HG03378 (cell line): ENCODE measurements at regions not wholly inside any gene's neighbourhood (a gene's known extent, or its start where the extent isn't known, plus 50 kb on each side); places are given as distances from the start of the nearest gene placed in this dataset.
A peak's percentile ranks its signal among the peaks of the same experiment; 100 is the strongest.
"Not testable (repeated sequence)": the region's sequence is repeated elsewhere in the genome, so short reads cannot be mapped to it uniquely, and the experiment has no call there.

Experiments
- ATAC-seq: cut with Tn5 transposase; IDR thresholded peaks from one replicate; pipeline ENCODE4 v1.9.1; 2021; ENCODE audit warnings: mild to moderate bottlenecking, moderate library complexity; ENCODE audit not compliant: unreplicated experiment

DNA sequence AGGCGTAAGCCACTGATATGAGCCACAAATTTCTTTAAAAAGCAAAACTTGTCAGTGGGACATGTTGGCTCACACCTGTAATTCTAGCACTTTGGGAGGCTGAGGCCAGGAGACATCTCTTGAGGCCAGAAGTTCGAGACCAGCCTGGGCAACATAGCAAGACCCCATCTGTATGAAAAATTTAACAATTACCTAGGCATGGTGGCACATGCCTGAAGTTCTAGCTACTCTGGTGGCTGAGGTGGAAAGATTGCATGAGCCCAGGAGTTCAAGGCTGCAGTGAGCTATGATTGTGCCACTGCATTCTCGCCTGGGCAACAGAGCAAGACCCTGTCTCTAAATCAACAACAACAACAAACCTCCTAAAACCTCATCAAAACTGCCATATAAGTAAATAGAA is 147.6 kb upstream of the BARHL2 start:
- no peak for ATAC-seq

DNA sequence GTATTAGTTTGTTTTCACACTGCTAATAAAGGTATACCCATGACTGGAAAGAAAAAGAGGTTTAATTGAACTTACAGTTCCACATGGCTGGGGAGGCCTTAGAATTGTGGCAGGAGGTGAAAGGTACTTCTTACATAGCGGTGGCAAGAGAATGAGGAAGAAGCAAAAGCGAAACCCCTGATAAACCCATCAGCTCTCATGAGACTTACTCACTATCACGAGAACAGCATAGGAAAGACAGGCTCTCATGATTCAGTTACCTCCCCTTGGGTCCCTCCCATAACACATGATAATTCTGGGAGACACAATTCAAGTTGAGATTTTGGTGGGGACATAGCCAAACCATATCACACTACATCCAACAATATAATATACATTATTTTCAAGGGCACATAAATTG is 145.7 kb upstream of the BARHL2 start:
- ATAC-seq: no peak

DNA sequence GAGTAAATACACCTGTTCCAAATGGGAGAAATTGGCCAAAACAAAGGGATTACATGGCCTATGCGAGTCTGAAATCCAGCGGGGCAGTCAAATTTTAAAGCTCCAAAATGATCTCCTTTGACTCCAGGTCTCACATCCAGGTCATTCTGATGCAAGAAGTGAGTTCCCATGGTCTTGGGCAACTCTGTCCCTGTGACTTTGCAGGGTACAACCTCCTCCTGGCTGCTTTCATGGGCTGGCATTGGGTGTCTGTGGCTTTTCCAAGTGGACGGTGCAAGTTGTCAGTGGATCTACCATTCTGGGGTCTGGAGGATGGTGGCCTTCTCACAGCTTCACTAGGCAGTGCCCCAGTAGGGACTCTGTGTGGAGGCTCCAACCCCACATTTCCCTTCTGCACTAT is 144.3 kb upstream of the BARHL2 start:
- ATAC-seq: not testable (repeated sequence)

DNA sequence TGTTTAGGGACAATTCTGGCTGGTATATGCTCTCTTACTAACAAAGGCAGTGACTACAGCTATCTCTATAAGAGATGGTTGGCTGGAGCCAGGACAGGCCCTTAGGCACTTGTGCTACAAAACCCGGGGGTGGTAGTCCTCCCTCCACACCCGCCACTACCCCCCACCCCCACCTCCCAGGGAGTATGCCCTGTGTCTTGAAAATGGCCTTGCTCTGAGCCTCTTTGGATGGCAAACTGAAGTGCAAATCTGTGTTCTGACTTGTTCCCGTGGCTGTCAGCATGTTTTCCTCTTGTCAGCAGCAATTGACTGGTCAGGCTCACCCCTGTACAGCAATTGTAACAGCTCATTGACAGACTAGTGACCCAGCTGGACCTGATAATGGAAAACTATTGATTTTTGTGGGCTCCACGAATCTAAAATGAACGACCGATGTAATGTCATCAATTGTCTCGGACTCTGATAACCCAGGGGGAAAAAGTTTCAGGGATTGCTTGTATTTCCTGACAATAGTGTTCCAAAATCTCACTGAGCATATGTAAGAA is 139.4 kb upstream of the BARHL2 start:
- no peak for ATAC-seq

DNA sequence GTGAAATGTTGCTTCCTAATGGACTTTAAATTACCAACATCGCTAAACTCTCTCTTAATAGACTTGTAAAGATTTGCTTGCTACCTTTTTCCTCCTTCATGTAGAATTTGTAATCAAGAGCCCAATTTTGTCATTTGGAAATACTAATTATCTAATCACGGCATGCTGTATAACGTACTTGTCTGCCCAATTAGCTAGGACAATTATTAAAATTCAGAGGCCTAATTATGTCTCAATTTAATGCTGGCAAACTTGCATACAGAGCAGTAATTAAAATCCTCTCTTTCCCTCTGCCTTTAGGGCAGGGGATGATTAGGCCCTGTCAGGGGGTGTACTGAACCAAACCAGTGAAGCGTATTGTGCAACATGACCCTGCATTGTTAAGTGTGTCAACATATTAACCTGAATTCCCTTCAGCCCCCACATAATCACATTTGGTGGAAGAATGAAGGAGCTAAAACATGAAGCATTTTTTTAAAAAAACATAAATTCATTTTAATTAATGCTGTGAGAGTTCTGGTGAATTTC is 137.4 kb upstream of the BARHL2 start:
- ATAC-seq: no peak

DNA sequence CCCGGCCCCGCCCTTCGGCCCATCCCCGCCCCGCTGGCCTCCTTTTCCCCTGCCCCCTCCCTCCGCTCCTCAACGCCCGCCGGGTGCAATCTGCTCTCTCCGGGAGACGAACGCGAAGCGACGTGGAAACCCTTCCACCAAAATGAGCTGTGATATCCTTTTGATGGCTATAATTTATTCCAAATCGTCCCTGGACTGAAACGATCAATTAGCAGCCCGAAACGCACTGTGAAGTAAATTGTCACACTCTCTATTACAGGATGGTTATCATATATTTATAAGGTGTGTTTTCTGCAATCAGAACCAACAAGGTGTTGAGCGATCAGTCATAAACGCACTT is 134.6 kb upstream of the BARHL2 start:
- ATAC-seq: no peak

DNA sequence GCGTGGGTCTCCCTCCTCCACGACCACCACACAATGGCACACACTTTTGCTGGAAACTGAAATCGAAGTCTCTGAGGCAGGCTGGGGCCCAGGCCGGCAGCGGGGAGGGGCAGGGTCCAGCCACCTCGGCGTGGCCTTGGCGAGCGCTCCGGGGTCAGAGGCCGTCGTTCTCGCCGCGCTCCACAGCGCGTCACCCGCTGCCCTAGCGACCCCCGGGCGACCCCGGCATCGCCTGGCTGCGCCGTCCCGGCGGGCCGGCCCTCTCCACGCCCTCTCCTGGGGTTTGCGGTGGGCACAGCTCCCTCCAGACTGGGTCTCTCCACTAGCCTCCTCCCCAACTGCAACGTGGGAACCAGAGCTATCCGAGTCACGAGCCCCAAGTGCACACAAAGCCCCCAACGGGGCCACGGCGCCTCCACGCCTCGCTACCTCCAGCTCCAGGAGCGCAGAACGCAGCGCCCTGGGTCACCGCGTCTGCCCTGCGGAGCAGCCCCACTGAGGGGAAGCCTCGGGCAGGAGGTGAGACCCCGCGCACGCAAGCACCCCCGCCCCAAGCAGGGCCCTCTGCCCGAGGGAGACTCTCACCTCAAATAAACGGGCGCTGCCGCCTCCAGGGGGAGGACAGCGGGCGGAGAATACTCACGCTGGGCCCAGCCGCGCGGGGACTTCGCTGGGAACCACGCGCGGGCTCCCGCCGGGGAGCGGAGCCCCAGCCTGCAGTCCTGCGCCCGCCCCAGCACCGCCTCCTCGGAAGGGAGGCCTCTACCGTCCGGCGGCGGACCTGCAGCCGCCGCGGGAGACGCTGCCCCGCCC is 134.0 kb upstream of the BARHL2 start:
- ATAC-seq: peak; percentile 82

DNA sequence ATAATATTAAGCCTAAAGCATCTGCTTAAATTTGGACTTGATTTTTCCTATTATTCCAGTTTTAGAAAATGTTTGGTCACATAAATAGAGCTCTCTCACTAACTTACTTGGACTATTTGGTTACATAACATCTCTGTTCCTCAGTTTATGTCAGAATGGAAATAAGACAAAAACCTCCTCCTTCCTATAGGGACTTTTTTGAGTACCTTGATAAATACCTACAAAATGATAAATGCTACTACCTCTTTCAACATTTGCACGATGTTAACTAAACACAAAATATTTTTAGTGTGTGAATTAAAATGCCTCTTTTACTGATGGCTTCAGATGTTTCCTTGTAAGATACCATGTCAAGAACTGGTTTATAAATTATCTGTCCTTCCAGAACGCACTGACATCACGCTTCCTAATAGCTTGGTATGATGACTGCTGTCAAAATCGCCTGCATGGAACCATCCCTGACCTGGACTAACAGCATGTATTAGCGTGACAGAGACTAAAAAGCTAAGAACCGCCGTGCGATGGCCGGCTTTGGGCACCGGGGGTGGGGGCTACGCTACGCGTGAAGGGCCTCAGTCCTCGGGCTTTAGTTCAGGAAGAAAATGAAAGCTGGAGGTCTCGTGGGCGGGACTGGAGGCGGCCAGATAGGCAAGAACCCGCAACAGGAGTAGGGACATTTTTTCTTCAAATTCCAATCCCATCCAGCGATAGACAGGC is 133.2 kb upstream of the BARHL2 start:
- no peak for ATAC-seq

DNA sequence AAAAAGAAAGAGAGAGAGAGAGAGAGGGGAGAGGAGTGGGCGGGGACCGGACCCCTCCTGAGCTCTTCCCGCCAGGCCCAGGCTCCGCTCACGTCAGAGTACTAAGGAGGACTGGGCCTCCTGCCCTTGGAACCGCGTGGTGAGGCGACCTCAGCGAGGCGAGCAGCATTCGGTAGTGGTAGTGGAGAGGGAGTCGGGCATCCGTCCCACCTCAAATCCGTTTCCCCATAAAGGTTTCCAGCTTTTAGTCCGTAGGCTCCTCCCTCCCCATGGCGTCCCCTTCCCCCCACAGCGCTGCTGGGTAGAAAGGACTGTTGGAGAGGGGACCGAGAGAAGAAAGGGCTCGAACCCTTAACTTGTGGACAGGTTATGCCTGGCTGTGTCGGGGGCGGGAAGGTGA is 124.4 kb upstream of the BARHL2 start:
- ATAC-seq: no peak

DNA sequence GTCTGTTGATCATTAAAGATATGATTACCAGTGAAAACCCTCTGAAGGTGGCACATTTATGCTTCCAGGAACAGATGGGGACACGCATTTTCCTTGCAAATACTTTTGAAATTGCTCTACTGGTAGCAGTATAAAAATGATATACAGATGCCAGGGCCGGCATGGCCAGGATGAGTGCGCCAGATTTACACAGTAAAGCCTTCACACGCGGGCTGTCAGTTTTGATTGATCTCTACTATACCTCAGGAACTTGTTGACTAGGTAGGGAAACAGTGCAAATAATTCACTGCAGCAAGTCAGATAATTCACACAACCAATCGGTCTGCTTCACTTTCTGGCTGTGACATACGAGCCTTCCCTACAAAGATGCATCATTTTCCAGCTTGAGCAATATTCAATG is 123.2 kb upstream of the BARHL2 start:
- no peak for ATAC-seq

DNA sequence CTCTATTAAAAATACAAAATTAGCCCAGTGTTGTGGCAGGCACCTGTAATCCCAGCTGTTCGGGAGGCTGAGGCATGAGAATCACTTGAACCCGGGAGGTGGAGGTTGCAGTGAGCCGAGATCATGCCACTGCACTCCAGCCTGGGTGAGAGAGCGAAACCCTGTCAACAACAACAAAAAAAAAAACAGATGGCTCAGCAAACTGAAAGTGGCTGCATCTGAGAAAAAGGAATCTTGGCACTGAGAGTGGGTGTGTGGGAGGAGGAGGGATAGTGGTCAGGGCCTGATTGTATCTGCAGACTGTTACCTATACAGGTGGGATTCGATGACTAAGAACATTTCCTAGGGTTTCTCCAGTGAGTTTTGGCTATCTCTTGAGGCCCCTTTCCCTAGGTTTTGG is 122.2 kb upstream of the BARHL2 start:
- no peak for ATAC-seq

DNA sequence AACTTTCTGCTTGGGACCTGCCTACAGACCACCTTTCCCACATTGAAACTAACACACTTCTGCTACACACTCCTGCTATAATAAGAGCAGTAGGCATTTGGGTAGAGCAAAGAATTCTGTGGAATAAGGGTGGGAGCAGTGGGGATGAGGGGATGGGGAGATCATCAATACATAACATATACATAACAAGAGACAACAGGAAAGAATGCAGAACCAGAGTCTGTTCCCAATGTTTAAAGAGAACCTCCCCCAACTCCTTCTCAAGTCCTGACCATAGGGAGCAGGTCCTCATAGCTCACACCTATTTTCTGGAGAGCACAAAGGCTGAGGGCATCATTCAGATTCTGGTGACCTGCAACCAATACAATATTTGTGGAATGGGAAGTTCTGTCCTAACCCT is 121.6 kb upstream of the BARHL2 start:
- no peak for ATAC-seq

DNA sequence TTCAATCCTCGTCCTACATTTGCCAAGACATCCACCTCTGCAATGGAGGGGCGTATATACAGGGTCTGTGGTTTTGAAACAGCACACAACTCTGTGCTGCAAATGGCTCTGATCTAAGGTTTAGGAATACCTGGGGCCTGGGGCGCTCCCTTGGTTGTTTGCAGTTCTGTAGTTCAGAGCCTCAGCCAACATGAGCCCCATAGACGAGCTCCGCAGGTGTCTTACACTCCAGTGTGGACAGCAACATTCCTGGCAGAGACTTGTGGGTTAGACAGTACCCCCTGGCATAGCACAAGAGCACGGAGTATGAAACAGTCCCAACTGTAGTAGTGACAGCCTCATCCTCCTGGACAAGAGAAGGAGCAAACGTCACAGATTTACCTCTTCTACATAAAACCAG is 120.3 kb upstream of the BARHL2 start:
- ATAC-seq: no peak

DNA sequence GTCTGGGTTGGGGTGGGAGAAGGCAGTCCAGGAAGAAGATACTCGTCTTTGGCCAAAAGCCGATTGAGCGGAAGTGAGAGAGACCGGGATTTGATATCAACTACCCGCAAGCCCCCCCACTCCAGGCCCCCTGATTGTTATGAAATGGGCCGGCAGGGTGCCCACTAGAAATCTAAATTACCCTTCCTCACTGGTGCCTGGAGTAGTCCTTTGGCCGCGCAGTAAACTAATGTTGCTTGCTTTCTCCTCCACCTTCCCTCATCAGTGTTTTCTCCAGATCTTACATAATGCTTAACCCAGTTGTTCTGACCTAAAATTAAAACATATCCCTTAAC is 119.2 kb upstream of the BARHL2 start:
- ATAC-seq: no peak

DNA sequence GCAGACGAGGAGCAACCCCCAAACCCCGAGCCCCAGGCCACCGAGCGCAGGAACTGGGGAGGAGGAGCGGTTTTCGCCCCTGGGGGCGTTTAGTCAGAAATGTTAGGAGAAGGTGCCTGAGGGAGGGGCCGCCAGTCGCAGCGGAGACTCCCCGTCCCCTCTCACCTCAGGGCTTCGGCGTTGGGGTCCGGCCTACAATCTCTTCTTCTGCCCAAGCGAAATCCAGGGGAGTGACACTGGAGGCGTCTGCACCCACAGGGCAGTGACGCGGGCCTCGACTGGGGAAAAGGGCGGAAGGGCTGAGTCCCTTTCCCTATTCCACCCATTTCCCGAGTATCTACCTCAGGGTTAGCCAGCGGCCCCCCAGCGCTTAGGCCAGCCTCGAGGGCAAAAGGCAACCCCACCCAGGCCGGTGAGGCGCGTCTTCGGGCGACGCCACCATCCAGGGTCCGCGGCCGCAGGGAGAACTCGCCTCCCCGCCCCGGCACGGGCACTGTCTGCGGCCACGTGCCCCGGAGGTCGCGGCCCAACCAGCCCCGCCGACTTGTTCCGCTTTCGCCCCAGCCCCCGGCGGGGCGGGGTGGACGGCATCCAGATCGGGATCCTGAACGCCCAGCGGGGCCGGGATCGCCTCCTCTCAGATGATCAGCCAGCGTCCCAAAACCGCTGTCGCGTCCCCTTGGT is 118.7 kb upstream of the BARHL2 start:
- ATAC-seq: no peak

DNA sequence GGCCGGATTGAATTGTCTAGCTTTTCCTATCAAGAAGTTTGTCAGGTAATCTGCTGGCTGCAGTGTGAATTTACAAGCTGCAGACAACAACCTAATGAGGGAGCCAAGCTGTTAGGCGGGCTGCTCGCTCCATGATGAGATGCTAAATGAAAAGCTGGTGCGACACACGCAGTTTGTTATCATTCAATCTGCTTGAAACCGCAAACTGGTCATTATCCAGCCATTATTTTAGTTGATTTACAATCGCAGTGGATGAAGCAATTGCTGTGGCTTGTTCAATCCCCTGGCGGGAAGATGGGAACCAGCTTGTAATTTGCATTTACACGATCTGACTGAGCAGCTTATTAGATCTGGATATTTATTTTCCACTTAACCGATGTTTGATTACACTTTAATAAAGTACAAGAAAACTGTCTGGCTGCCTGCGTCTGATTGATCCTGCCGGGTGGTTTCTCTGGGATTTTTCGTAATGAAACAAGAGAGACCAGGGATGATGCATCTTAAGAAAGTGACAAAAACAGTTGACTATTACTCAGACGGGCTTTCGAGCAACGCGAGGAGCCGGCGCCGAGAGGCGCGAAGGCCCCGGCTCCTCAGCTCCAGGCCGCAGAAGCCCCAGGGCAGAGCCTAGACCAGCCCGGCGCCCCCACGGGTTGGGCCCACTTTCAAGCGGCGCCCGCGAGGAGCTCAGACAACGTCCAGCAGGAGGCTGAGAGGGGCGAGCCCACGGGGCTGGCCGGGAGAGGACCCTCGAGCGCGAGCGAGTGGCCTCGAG is 118.0 kb upstream of the BARHL2 start:
- no peak for ATAC-seq

DNA sequence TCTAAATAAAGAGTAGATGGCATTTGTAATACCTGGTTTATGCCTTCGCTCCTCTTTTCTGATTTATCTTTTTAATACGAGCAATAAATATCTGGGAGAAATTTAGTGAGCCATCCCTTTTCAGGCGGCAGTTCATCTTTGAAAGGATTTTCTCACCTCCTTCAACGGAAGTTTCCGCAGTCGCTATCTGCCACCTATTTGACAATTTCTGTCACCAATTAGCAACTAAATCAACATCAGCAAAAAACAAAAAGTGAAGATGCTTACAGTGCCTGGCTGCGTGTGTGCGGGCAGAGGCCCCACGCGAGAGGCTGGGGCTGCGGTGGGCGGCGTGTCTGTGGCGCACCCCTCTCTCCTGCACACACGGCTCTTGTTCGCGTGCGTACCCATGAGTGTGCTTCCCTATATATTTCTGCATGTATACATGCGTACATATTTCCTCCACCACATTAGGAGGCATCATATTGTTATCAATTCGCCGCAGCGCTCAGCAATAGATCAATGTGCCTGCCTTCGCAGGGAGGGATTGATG is 117.3 kb upstream of the BARHL2 start:
- no peak for ATAC-seq

DNA sequence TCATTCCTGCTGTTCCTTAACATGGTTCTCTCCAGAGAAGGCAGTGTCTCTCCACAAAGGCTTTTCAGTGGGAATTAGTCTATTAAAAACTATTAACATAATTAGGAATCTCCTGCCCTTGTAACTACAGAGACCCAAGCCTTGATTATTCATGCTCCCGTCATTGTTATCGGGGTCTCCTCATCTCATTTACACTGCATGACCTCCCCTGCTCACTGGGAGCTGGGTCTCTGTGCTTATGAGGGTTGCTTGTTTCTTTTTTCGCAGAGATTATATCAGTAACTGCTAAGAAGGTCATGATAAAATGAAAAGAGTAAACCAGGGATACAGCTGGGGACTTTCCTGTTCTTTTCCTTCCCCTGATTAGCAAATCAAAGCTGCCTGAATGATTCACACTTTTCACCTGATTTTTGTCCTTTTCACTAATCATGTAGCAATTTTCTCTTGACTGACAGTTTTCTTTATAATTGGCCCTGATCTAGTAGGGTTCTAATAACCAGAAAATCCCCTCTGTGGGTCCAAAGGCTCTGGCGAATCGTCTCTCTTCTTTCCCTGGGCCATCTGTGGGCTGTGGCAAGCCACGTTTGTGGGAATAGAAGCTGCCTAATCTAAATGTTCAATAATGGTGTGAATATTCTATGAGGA is 116.5 kb upstream of the BARHL2 start:
- no peak for ATAC-seq

DNA sequence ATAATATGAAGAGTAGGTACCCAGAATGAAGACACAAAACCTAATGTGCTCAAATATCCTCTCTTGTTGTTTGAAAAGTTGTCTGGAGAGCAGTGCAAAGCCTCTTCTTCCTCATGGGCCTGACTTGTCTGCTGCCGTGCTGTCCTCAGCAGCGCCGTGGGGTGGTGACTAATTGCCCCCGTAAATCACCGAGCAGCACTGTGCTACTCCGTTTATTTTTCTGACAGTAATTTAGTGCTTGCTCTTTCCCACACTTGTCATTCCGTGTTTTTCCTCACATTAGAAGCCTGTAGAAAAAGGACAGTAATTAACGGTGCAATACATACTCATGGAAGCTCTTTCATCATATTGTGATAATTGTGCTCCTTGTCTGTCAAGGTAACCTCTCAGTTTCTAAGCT is 114.8 kb upstream of the BARHL2 start:
- no peak for ATAC-seq

DNA sequence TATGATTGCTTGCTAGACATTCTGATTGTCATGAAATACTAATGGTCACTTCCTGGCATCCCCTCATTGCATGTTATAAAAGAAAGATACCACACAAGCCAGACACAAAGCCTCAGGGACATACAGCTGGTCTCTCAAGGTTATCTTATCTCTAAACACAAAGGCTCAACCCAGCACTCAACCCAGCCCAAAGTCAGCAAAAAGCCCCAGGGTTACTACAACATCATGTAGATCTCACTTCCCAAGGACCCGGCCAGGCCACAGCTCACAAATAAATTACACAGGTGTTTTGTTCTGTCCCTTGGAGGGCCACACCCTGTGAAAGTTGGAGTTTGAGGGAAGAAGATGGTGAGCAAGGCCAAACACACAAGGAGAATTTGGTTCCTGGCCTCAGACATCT is 109.7 kb upstream of the BARHL2 start:
- ATAC-seq: no peak
